ENCODE measurements at regions not wholly inside any gene's neighbourhood (a gene's known extent, or its start where the extent isn't known, plus 50 kb on each side); places are given as distances from the start of the nearest gene placed in this dataset.
A peak's percentile ranks its signal among the peaks of the same experiment; 100 is the strongest.

GRCh38 chr10:88089498-88089897 is 226.1 kb downstream of the PTEN start:
- Histone ChIP-seq H3F3A (ENCODE audit: insufficient read depth) (no peaks in the 10 kb centered on the region), H3K79me2 (ENCODE audit: insufficient read depth, low read length) (no peaks in the 10 kb centered on the region), H3K4me3 (ENCODE audit: insufficient read depth, low read length, poor library complexity, severe bottlenecking) (no peak overlapping the region), H3K4me2 (ENCODE audit: low read depth, low read length, poor library complexity, severe bottlenecking) (no peak overlapping the region), H3K9me2 (replicated peaks; ENCODE audit: insufficient read depth, low read length) (no peaks in the 10 kb centered on the region), H4K20me1 (ENCODE audit: low read depth, low read length) (no peaks in the 10 kb centered on the region), H2AFZ (ENCODE audit: low read depth, low read length, severe bottlenecking) (no peak overlapping the region), H3K27ac (ENCODE audit: low read depth, low read length) (no peak overlapping the region), H3K9ac (ENCODE audit: low read length) (no peak overlapping the region), H3K36me3 (ENCODE audit: low read length) (no peaks in the 10 kb centered on the region), H3K9me3 (ENCODE audit: insufficient read depth, low read length) (no peaks in the 10 kb centered on the region), H3K27me3 (ENCODE audit: low read length) (no peaks in the 10 kb centered on the region)
- no peak for TF ChIP-seq CTCF (IDR thresholded peaks at IDR 0.05; ENCODE audit: insufficient read depth, low read length, poor library complexity, severe bottlenecking)
- no peak for TF ChIP-seq EZH2phosphoT487 (conservative IDR thresholded peaks at IDR 0.05; ENCODE audit: low read length)

GRCh38 chr10:88090568-88091214 is 227.3 kb downstream of the PTEN start:
- TF ChIP-seq CTCF (IDR thresholded peaks at IDR 0.05; ENCODE audit: insufficient read depth, low read length, poor library complexity, severe bottlenecking) (no peak), EZH2phosphoT487 (conservative IDR thresholded peaks at IDR 0.05; ENCODE audit: low read length) (no peak)
- peak overlapping the region; percentile 88 for H2AFZ ChIP-seq (ENCODE audit: low read depth, low read length, severe bottlenecking)
- no peaks in the 10 kb centered on the region for H3K9me2 ChIP-seq (replicated peaks; ENCODE audit: insufficient read depth, low read length)
- H3K27ac ChIP-seq (ENCODE audit: low read depth, low read length), result no peak overlapping the region
- no peaks in the 10 kb centered on the region for H3K79me2 ChIP-seq (ENCODE audit: insufficient read depth, low read length)
- H4K20me1 ChIP-seq (ENCODE audit: low read depth, low read length), result no peaks in the 10 kb centered on the region
- H3K9ac ChIP-seq (ENCODE audit: low read length), result 0 out of 2 replicates have a peak overlapping the region, but pooled peaks have one; percentile 28
- H3K9me3 ChIP-seq (ENCODE audit: insufficient read depth, low read length), result no peaks in the 10 kb centered on the region
- no peaks in the 10 kb centered on the region for H3K27me3 ChIP-seq (ENCODE audit: low read length)
- H3K4me2 ChIP-seq (ENCODE audit: low read depth, low read length, poor library complexity, severe bottlenecking), result peak overlapping the region; percentile 36
- H3F3A ChIP-seq (ENCODE audit: insufficient read depth), result no peaks in the 10 kb centered on the region
- H3K36me3 ChIP-seq (ENCODE audit: low read length), result no peaks in the 10 kb centered on the region
- H3K4me3 ChIP-seq (ENCODE audit: insufficient read depth, low read length, poor library complexity, severe bottlenecking), result no peak overlapping the region

- Histone ChIP-seq H3F3A (ENCODE audit: insufficient read depth) (no peaks in the 10 kb centered on the region), H3K79me2 (ENCODE audit: insufficient read depth, low read length) (no peaks in the 10 kb centered on the region), H3K27me3 (ENCODE audit: low read length) (no peaks in the 10 kb centered on the region), H3K36me3 (ENCODE audit: low read length) (no peaks in the 10 kb centered on the region), H3K9me3 (ENCODE audit: insufficient read depth, low read length) (no peaks in the 10 kb centered on the region), H3K9ac (ENCODE audit: low read length) (peak overlapping the region; percentile 28; the same call in 1 of the 2 replicates), H2AFZ (ENCODE audit: low read depth, low read length, severe bottlenecking) (peak overlapping the region; percentile 88), H3K9me2 (replicated peaks; ENCODE audit: insufficient read depth, low read length) (no peaks in the 10 kb centered on the region), H3K4me2 (ENCODE audit: low read depth, low read length, poor library complexity, severe bottlenecking) (peak overlapping the region; percentile 36), H3K27ac (ENCODE audit: low read depth, low read length) (peak overlapping the region; percentile 35), H4K20me1 (ENCODE audit: low read depth, low read length) (no peaks in the 10 kb centered on the region), H3K4me3 (ENCODE audit: insufficient read depth, low read length, poor library complexity, severe bottlenecking) (no peak overlapping the region)
- TF ChIP-seq EZH2phosphoT487 (conservative IDR thresholded peaks at IDR 0.05; ENCODE audit: low read length), result no peak
- peak; percentile 9 for TF ChIP-seq CTCF (IDR thresholded peaks at IDR 0.05; ENCODE audit: insufficient read depth, low read length, poor library complexity, severe bottlenecking)
These were observed 228.2 kb downstream of the PTEN start for GRCh38 chr10:88091490-88092061.

Data from SU-DHL-6 (cell line).